ENCODE measurements at regions not wholly inside any gene's neighbourhood (a gene's known extent, or its start where the extent isn't known, plus 50 kb on each side); places are given as distances from the start of the nearest gene placed in this dataset.

- H3K4me3 ChIP-seq (ENCODE audit: low read depth, low read length): no peak overlapping the region
- no peak for TF ChIP-seq CTCF (IDR thresholded peaks at IDR 0.05; ENCODE audit: borderline replicate concordance, insufficient read depth, low read depth, low read length)
Measured at GRCh38 chr7:109131141-109131540, 561.5 kb downstream of the DNAJB9 start.

- H3K4me3 ChIP-seq (ENCODE audit: low read depth, low read length): no peak overlapping the region
- TF ChIP-seq CTCF (IDR thresholded peaks at IDR 0.05; ENCODE audit: borderline replicate concordance, insufficient read depth, low read depth, low read length): no peak
Measured at GRCh38 chr7:109136893-109137292, 567.2 kb downstream of the DNAJB9 start.

- no peak overlapping the region for H3K4me3 ChIP-seq (ENCODE audit: low read depth, low read length)
Measured at GRCh38 chr7:109154748-109155147, 585.1 kb downstream of the DNAJB9 start.

GRCh38 chr7:109158246-109158645 lies 588.6 kb downstream of the DNAJB9 start:
- TF ChIP-seq CTCF (IDR thresholded peaks at IDR 0.05; ENCODE audit: borderline replicate concordance, insufficient read depth, low read depth, low read length): no peak
- no peak overlapping the region for H3K4me3 ChIP-seq (ENCODE audit: low read depth, low read length)

More at GRCh38 chr7:109154748-109155147, 585.1 kb downstream of the DNAJB9 start:
- no peak for TF ChIP-seq CTCF (IDR thresholded peaks at IDR 0.05; ENCODE audit: borderline replicate concordance, insufficient read depth, low read depth, low read length)

GRCh38 chr7:109176661-109177060 lies 607.0 kb downstream of the DNAJB9 start:
- no peak for TF ChIP-seq CTCF (IDR thresholded peaks at IDR 0.05; ENCODE audit: borderline replicate concordance, insufficient read depth, low read depth, low read length)
- H3K4me3 ChIP-seq (ENCODE audit: low read depth, low read length): no peak overlapping the region

GRCh38 chr7:109178342-109178741 lies 608.7 kb downstream of the DNAJB9 start:
- TF ChIP-seq CTCF (IDR thresholded peaks at IDR 0.05; ENCODE audit: borderline replicate concordance, insufficient read depth, low read depth, low read length): no peak

GRCh38 chr7:109179601-109180000 lies 609.9 kb downstream of the DNAJB9 start:
- TF ChIP-seq CTCF (IDR thresholded peaks at IDR 0.05; ENCODE audit: borderline replicate concordance, insufficient read depth, low read depth, low read length): no peak
- H3K4me3 ChIP-seq (ENCODE audit: low read depth, low read length): no peak overlapping the region

More at GRCh38 chr7:109178342-109178741, 608.7 kb downstream of the DNAJB9 start:
- no peak overlapping the region for H3K4me3 ChIP-seq (ENCODE audit: low read depth, low read length)

All from GM12875 (cell line).